ENCODE measurements at regions not wholly inside any gene's neighbourhood (a gene's known extent, or its start where the extent isn't known, plus 50 kb on each side); places are given as distances from the start of the nearest gene placed in this dataset.

DNA sequence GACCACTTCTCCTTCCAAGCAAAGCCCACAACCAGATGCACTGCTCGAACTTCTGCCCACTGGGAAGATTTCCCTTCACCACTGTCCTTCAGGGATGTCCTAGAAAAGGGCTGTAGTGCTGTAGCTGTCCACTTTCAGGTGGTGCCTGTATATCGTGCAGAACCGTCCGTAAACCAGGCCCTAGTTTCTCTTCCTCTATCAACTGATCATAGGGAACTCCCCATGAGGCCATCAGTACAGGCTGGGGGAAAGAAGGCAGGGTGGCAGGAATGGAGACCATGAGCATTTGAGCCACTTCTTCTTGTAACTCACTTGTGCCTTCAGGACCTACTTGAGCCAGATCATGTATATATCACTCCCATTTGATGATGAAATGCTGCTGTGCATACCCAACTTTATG lies 57.3 kb upstream of the FAM9B start:
- no peak for TF ChIP-seq CTCF (conservative IDR thresholded peaks at IDR 0.05; ENCODE audit: low read length)
- no peak for TF ChIP-seq EZH2phosphoT487 (IDR thresholded peaks at IDR 0.05; ENCODE audit: borderline replicate concordance)
- H3K4me1 ChIP-seq (ENCODE audit: insufficient read depth, low read length, poor library complexity, severe bottlenecking) = peaks cover 5% of the 10 kb centered on the region
- H3K9me3 ChIP-seq (ENCODE audit: insufficient read depth, low read depth, low read length) = no peaks in the 10 kb centered on the region
- H3K4me2 ChIP-seq (ENCODE audit: low read depth, low read length, poor library complexity, severe bottlenecking) = no peak overlapping the region
- H3K79me2 ChIP-seq (ENCODE audit: insufficient read depth, low read length) = no peaks in the 10 kb centered on the region
- H3F3A ChIP-seq (ENCODE audit: low read depth) = no peaks in the 10 kb centered on the region
- H3K9me2 ChIP-seq (replicated peaks; ENCODE audit: low read depth, low read length) = no peaks in the 10 kb centered on the region
- no peaks in the 10 kb centered on the region for H3K36me3 ChIP-seq (ENCODE audit: insufficient read depth, low read length)
- no peak overlapping the region for H3K4me3 ChIP-seq (ENCODE audit: low read length, poor library complexity, severe bottlenecking)
- no peaks in the 10 kb centered on the region for H4K20me1 ChIP-seq (ENCODE audit: insufficient read depth, low read length, poor library complexity, severe bottlenecking)
- H3K9ac ChIP-seq (ENCODE audit: low read depth, low read length, poor library complexity, severe bottlenecking) = no peak overlapping the region
- no peaks in the 10 kb centered on the region for H3K27me3 ChIP-seq (ENCODE audit: insufficient read depth, low read length, poor library complexity, severe bottlenecking)
- H2AFZ ChIP-seq (ENCODE audit: low read length) = no peak overlapping the region

DNA sequence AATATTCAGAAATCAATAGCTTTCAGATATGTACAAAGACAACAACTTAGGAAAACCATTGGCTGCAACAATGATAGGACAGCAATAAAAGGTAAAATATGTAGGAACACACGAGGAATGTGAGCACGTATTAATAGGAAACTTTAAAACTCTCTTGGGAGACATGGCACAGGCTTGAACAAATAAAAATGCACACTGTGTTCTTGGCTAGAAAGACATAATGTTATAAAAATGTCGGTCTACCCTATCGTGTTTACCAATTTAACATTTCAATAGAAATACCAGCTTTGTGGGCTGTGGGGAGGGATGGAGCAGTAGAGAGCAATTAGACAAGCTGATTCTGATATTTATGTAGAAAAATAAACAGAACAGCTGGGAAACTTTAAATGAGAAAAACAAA lies 69.0 kb upstream of the FAM9B start:
- TF ChIP-seq EZH2phosphoT487 (IDR thresholded peaks at IDR 0.05; ENCODE audit: borderline replicate concordance) (no peak), CTCF (conservative IDR thresholded peaks at IDR 0.05; ENCODE audit: low read length) (no peak)
- H3K4me1 ChIP-seq (ENCODE audit: insufficient read depth, low read length, poor library complexity, severe bottlenecking) = peaks cover 10% of the 10 kb centered on the region

GRCh38 chrX:9108054-9108453 lies 74.1 kb upstream of the FAM9B start:
- Histone ChIP-seq H3K9ac (ENCODE audit: low read depth, low read length, poor library complexity, severe bottlenecking) (no peak overlapping the region), H3K36me3 (ENCODE audit: insufficient read depth, low read length) (no peaks in the 10 kb centered on the region), H3K79me2 (ENCODE audit: insufficient read depth, low read length) (no peaks in the 10 kb centered on the region), H3K4me3 (ENCODE audit: low read length, poor library complexity, severe bottlenecking) (no peak overlapping the region), H3K4me1 (ENCODE audit: insufficient read depth, low read length, poor library complexity, severe bottlenecking) (no peaks in the 10 kb centered on the region), H2AFZ (ENCODE audit: low read length) (no peak overlapping the region), H3K9me3 (ENCODE audit: insufficient read depth, low read depth, low read length) (no peaks in the 10 kb centered on the region), H3K27me3 (ENCODE audit: insufficient read depth, low read length, poor library complexity, severe bottlenecking) (no peaks in the 10 kb centered on the region), H3K9me2 (replicated peaks; ENCODE audit: low read depth, low read length) (no peaks in the 10 kb centered on the region), H3K4me2 (ENCODE audit: low read depth, low read length, poor library complexity, severe bottlenecking) (no peak overlapping the region), H3F3A (ENCODE audit: low read depth) (no peaks in the 10 kb centered on the region), H4K20me1 (ENCODE audit: insufficient read depth, low read length, poor library complexity, severe bottlenecking) (no peaks in the 10 kb centered on the region)
- TF ChIP-seq EZH2phosphoT487 (IDR thresholded peaks at IDR 0.05; ENCODE audit: borderline replicate concordance) (no peak), CTCF (conservative IDR thresholded peaks at IDR 0.05; ENCODE audit: low read length) (no peak)

More for the DNA sequence above, 69.0 kb upstream of the FAM9B start:
- Histone ChIP-seq H3K9me3 (ENCODE audit: insufficient read depth, low read depth, low read length) (no peaks in the 10 kb centered on the region), H3K9ac (ENCODE audit: low read depth, low read length, poor library complexity, severe bottlenecking) (no peak overlapping the region), H3K27me3 (ENCODE audit: insufficient read depth, low read length, poor library complexity, severe bottlenecking) (no peaks in the 10 kb centered on the region), H3K4me3 (ENCODE audit: low read length, poor library complexity, severe bottlenecking) (no peak overlapping the region), H3K79me2 (ENCODE audit: insufficient read depth, low read length) (no peaks in the 10 kb centered on the region), H2AFZ (ENCODE audit: low read length) (no peak overlapping the region), H3K4me2 (ENCODE audit: low read depth, low read length, poor library complexity, severe bottlenecking) (no peak overlapping the region), H3K36me3 (ENCODE audit: insufficient read depth, low read length) (no peaks in the 10 kb centered on the region), H4K20me1 (ENCODE audit: insufficient read depth, low read length, poor library complexity, severe bottlenecking) (no peaks in the 10 kb centered on the region), H3F3A (ENCODE audit: low read depth) (no peaks in the 10 kb centered on the region), H3K9me2 (replicated peaks; ENCODE audit: low read depth, low read length) (no peaks in the 10 kb centered on the region)
